SK-N-SH treated with all-trans-retinoic acid at 6 μM for 48 hours (cell line): ENCODE measurements at regions not wholly inside any gene's neighbourhood (a gene's known extent, or its start where the extent isn't known, plus 50 kb on each side); places are given as distances from the start of the nearest gene placed in this dataset.

Source experiments
- ARNTL ChIP-seq: fragments of 450-650 bp; formaldehyde crosslinking; IDR thresholded peaks from 2 replicates; pipeline ENCODE4 v1.5.0; 2020; ENCODE audit warnings: low read depth, mild to moderate bottlenecking, moderate library complexity, borderline replicate concordance
- ZFP3 ChIP-seq: fragments of 250-450 bp; sonication (Bioruptor Pico); IDR thresholded peaks from 2 replicates; pipeline ENCODE4 v1.5.0; 2020; ENCODE audit warnings: mild to moderate bottlenecking, moderate library complexity
- ZFP30 ChIP-seq: fragments of 450-650 bp; formaldehyde crosslinking; IDR thresholded peaks from 2 replicates; pipeline ENCODE4 v1.5.0; 2022; ENCODE audit warnings: mild to moderate bottlenecking, moderate library complexity

- TF ChIP-seq ZFP30 (CRISPR knock-in tag) (no peak), ARNTL (CRISPR knock-in tag) (no peak), ZFP3 (no peak)
Observed at GRCh38 chr13:33453936-33454335, 168.4 kb upstream of the STARD13 start.
